ENCODE measurements at regions not wholly inside any gene's neighbourhood (a gene's known extent, or its start where the extent isn't known, plus 50 kb on each side); places are given as distances from the start of the nearest gene placed in this dataset.

GRCh38 chr9:129398101-129398960 lies 220.3 kb upstream of the IER5L start:
- Histone ChIP-seq H3K4me3 (ENCODE audit: severe bottlenecking) (no peak overlapping the region), H3K9me3 (ENCODE audit: severe bottlenecking) (no peaks in the 10 kb centered on the region), H3K36me3 (ENCODE audit: low read depth) (no peaks in the 10 kb centered on the region), H3K4me1 (ENCODE audit: insufficient read depth, poor library complexity, severe bottlenecking) (no peaks in the 10 kb centered on the region), H3K27ac (ENCODE audit: poor library complexity, severe bottlenecking) (no peak overlapping the region), H3K27me3 (ENCODE audit: insufficient read depth, poor library complexity, severe bottlenecking) (no peaks in the 10 kb centered on the region)
- TF ChIP-seq CTCF (IDR thresholded peaks at IDR 0.05; ENCODE audit: poor library complexity, severe bottlenecking): no peak
- ATAC-seq (ENCODE audit: low read depth): no peak
- peak; percentile 38 for DNase-seq (ENCODE audit: low spot score)

- H3K4me3 ChIP-seq (ENCODE audit: severe bottlenecking): no peak overlapping the region
- no peak for ATAC-seq (ENCODE audit: low read depth)
Observed at GRCh38 chr9:129397335-129397734, 219.3 kb upstream of the IER5L start.

GRCh38 chr9:129396365-129396708 lies 218.3 kb upstream of the IER5L start:
- no peaks in the 10 kb centered on the region for H3K27me3 ChIP-seq (ENCODE audit: insufficient read depth, poor library complexity, severe bottlenecking)
- ATAC-seq (ENCODE audit: low read depth): no peak
- H3K4me3 ChIP-seq (ENCODE audit: severe bottlenecking): no peak overlapping the region
- H3K4me1 ChIP-seq (ENCODE audit: insufficient read depth, poor library complexity, severe bottlenecking): no peaks in the 10 kb centered on the region
- DNase-seq (ENCODE audit: low spot score): no peak
- no peak for TF ChIP-seq CTCF (IDR thresholded peaks at IDR 0.05; ENCODE audit: poor library complexity, severe bottlenecking)
- no peaks in the 10 kb centered on the region for H3K9me3 ChIP-seq (ENCODE audit: severe bottlenecking)
- H3K36me3 ChIP-seq (ENCODE audit: low read depth): no peaks in the 10 kb centered on the region
- no peak overlapping the region for H3K27ac ChIP-seq (ENCODE audit: poor library complexity, severe bottlenecking)

More at GRCh38 chr9:129397335-129397734, 219.3 kb upstream of the IER5L start:
- Histone ChIP-seq H3K27ac (ENCODE audit: poor library complexity, severe bottlenecking) (no peak overlapping the region), H3K4me1 (ENCODE audit: insufficient read depth, poor library complexity, severe bottlenecking) (no peaks in the 10 kb centered on the region), H3K9me3 (ENCODE audit: severe bottlenecking) (no peaks in the 10 kb centered on the region), H3K36me3 (ENCODE audit: low read depth) (no peaks in the 10 kb centered on the region), H3K27me3 (ENCODE audit: insufficient read depth, poor library complexity, severe bottlenecking) (no peaks in the 10 kb centered on the region)
- no peak for DNase-seq (ENCODE audit: low spot score)
- TF ChIP-seq CTCF (IDR thresholded peaks at IDR 0.05; ENCODE audit: poor library complexity, severe bottlenecking): no peak

- no peak for TF ChIP-seq CTCF (IDR thresholded peaks at IDR 0.05; ENCODE audit: poor library complexity, severe bottlenecking)
- Histone ChIP-seq H3K27me3 (ENCODE audit: insufficient read depth, poor library complexity, severe bottlenecking) (no peaks in the 10 kb centered on the region), H3K9me3 (ENCODE audit: severe bottlenecking) (no peaks in the 10 kb centered on the region), H3K4me3 (ENCODE audit: severe bottlenecking) (no peak overlapping the region), H3K36me3 (ENCODE audit: low read depth) (no peaks in the 10 kb centered on the region), H3K4me1 (ENCODE audit: insufficient read depth, poor library complexity, severe bottlenecking) (no peaks in the 10 kb centered on the region), H3K27ac (ENCODE audit: poor library complexity, severe bottlenecking) (no peak overlapping the region)
- ATAC-seq (ENCODE audit: low read depth) (no peak), DNase-seq (ENCODE audit: low spot score) (no peak)
Observed at GRCh38 chr9:129395633-129396364, 217.7 kb upstream of the IER5L start.

All from RWPE2 (cell line).